PC-3 (cell line): ENCODE measurements at regions not wholly inside any gene's neighbourhood (a gene's known extent, or its start where the extent isn't known, plus 50 kb on each side); places are given as distances from the start of the nearest gene placed in this dataset.
"Not testable (repeated sequence)": the region's sequence is repeated elsewhere in the genome, so short reads cannot be mapped to it uniquely, and the experiment has no call there.

ENCODE experiments used
- ATAC-seq: fragments of 200-7000 bp; cut with Tn5 transposase; 2 replicates; pipeline ENCODE4 v1.9.1; 2020; ENCODE audit warnings: mild to moderate bottlenecking, moderate library complexity
- BruUV-seq: library from RNA; stranded (reverse); fragments of 400-500 nt; replicated peaks from 2 replicates; lab custom pipeline; 2021; lab: Mats Ljungman, UMichigan
- CTCF ChIA-PET: fragments of 300-600 bp; sonication (Branson Sonifier 250); formaldehyde crosslinking; loops from one replicate; lab custom pipeline; 2022; ENCODE audit warnings: antibody characterized with exemption; lab: Charles Lee
- POLR2A ChIA-PET: fragments of 300-600 bp; sonication (Branson Sonifier 250); formaldehyde crosslinking; loops from one replicate; lab custom pipeline; 2022; ENCODE audit warnings: antibody characterized with exemption; ENCODE audit not compliant: unreplicated experiment; lab: Charles Lee
- DNase-seq: peaks from one replicate; pipeline ENCODE4 v3.0.0-alpha.2; 2015
- H2AFZ ChIP-seq: fragments of 300-600 bp; sonication (generic); 2 replicates; pipeline ENCODE4 v1.6.0; 2016; ENCODE audit warnings: antibody characterized with exemption, low read length
- H3F3A ChIP-seq: fragments of 300-600 bp; sonication (generic); one replicate; pipeline ENCODE4 v1.6.0; 2017; ENCODE audit warnings: antibody characterized with exemption, low read length, control low read depth, mild to moderate bottlenecking; ENCODE audit not compliant: unreplicated experiment
- H3K27ac ChIP-seq: fragments of 300-600 bp; sonication (generic); 2 replicates; pipeline ENCODE4 v1.5.1; 2016; ENCODE audit warnings: mild to moderate bottlenecking, low read length
- H3K27me3 ChIP-seq: fragments of 300-600 bp; sonication (generic); 2 replicates; pipeline ENCODE4 v1.6.1; 2016; ENCODE audit warnings: low read length, mixed read lengths
- H3K36me3 ChIP-seq: fragments of 300-600 bp; sonication (generic); 2 replicates; pipeline ENCODE4 v1.6.1; 2016; ENCODE audit warnings: low read depth, mixed run types, low read length, mixed read lengths
- H3K4me1 ChIP-seq: fragments of 300-600 bp; sonication (generic); 2 replicates; pipeline ENCODE4 v1.5.1; 2016; ENCODE audit warnings: low read length; ENCODE audit not compliant: insufficient read depth
- H3K4me2 ChIP-seq: fragments of 300-600 bp; sonication (generic); 2 replicates; pipeline ENCODE4 v1.6.0; 2016; ENCODE audit warnings: low read length
- H3K4me3 ChIP-seq: fragments of 300-600 bp; sonication (generic); 2 replicates; pipeline ENCODE4 v1.5.1; 2016; ENCODE audit warnings: mild to moderate bottlenecking, low read length, mixed read lengths
- H3K79me2 ChIP-seq: fragments of 300-600 bp; sonication (generic); 2 replicates; pipeline ENCODE4 v1.6.1; 2017; ENCODE audit warnings: low read length, mixed read lengths
- H3K9ac ChIP-seq: fragments of 300-600 bp; sonication (generic); 2 replicates; pipeline ENCODE4 v1.6.0; 2016; ENCODE audit warnings: mild to moderate bottlenecking, low read length
- H3K9me2 ChIP-seq: fragments of 300-600 bp; sonication (generic); replicated peaks from 2 replicates; pipeline ENCODE4 v1.6.1; 2016; ENCODE audit warnings: mixed run types, low read length, mixed read lengths
- H3K9me3 ChIP-seq: fragments of 300-600 bp; sonication (generic); 2 replicates; pipeline ENCODE4 v1.6.1; 2016; ENCODE audit warnings: low read length, mixed read lengths
- H4K20me1 ChIP-seq: fragments of 300-600 bp; sonication (generic); 2 replicates; pipeline ENCODE4 v1.6.1; 2016; ENCODE audit warnings: low read length, mixed read lengths
- CTCF ChIP-seq: fragments of 300-600 bp; sonication (generic); conservative IDR thresholded peaks from 2 replicates; pipeline ENCODE4 v1.5.1; 2017; ENCODE audit warnings: antibody characterized with exemption, low read depth, mild to moderate bottlenecking, low read length
- EZH2 ChIP-seq: fragments of 300-600 bp; sonication (generic); IDR thresholded peaks from one replicate; pipeline ENCODE4 v1.6.1; 2017; ENCODE audit warnings: antibody characterized with exemption, mild to moderate bottlenecking, low read length; ENCODE audit not compliant: unreplicated experiment
- EZH2phosphoT487 ChIP-seq: fragments of 300-600 bp; sonication (generic); IDR thresholded peaks from 2 replicates; pipeline ENCODE4 v1.6.1; 2018; ENCODE audit warnings: mild to moderate bottlenecking, antibody characterized with exemption, low read length, borderline replicate concordance
- intact Hi-C: fragments of 100-400 bp; cut with micrococcal nuclease; formaldehyde crosslinking; loops from 2 replicates; pipeline ENCODE4 v1.9.0; 2023

- Histone ChIP-seq H4K20me1 (no peaks in the 10 kb centered on the region), H2AFZ (no peak overlapping the region), H3K79me2 (no peaks in the 10 kb centered on the region), H3K36me3 (no peaks in the 10 kb centered on the region), H3K27ac (no peak overlapping the region), H3K9me2 (no peaks in the 10 kb centered on the region), H3K4me1 (no peaks in the 10 kb centered on the region), H3K27me3 (no peaks in the 10 kb centered on the region), H3F3A (no peaks in the 10 kb centered on the region), H3K9ac (no peak overlapping the region), H3K9me3 (no peaks in the 10 kb centered on the region), H3K4me2 (no peak overlapping the region), H3K4me3 (no peak overlapping the region)
- ATAC-seq, result no peak
- intact Hi-C loops, result no loop called here
- POLR2A ChIA-PET, result no interaction called here
- no TSS peak for BruUV-seq
- no peak for DNase-seq
- CTCF ChIA-PET, result interaction anchor here (0.5 kb wide), 1 partner anchor 33 kb away, joined by 3 read pairs; no protein-coding TSS in a partner anchor
- TF ChIP-seq EZH2phosphoT487, result no peak
- no peak for TF ChIP-seq EZH2
- no peak for TF ChIP-seq CTCF
Measured at GRCh38 chr6:159631886-159632285, 61.2 kb downstream of the SOD2 start.

GRCh38 chr6:159627939-159628338 lies 65.1 kb downstream of the SOD2 start:
- H3F3A ChIP-seq, result no peaks in the 10 kb centered on the region
- no peaks in the 10 kb centered on the region for H4K20me1 ChIP-seq
- H3K4me3 ChIP-seq, result no peak overlapping the region
- no peak for ATAC-seq
- H3K9me3 ChIP-seq, result no peaks in the 10 kb centered on the region
- H3K4me1 ChIP-seq, result no peaks in the 10 kb centered on the region
- DNase-seq, result no peak
- no TSS peak for BruUV-seq
- no peak overlapping the region for H3K9ac ChIP-seq
- intact Hi-C loops, result no loop called here
- ChIA-PET CTCF (no interaction called here), POLR2A (no interaction called here)
- H3K79me2 ChIP-seq, result no peaks in the 10 kb centered on the region
- no peaks in the 10 kb centered on the region for H3K27me3 ChIP-seq
- TF ChIP-seq EZH2 (no peak), CTCF (no peak), EZH2phosphoT487 (no peak)
- H3K4me2 ChIP-seq, result no peak overlapping the region
- H2AFZ ChIP-seq, result no peak overlapping the region
- H3K9me2 ChIP-seq, result no peaks in the 10 kb centered on the region
- no peak overlapping the region for H3K27ac ChIP-seq
- no peaks in the 10 kb centered on the region for H3K36me3 ChIP-seq

GRCh38 chr6:159626506-159626905 lies 66.5 kb downstream of the SOD2 start:
- H3K4me1 ChIP-seq, H3K79me2 ChIP-seq, H3K27me3 ChIP-seq, H4K20me1 ChIP-seq, H2AFZ ChIP-seq, H3F3A ChIP-seq, H3K36me3 ChIP-seq, ATAC-seq, BruUV-seq, DNase-seq, H3K4me2 ChIP-seq, H3K27ac ChIP-seq, H3K9me3 ChIP-seq, H3K9me2 ChIP-seq, intact Hi-C loops, H3K4me3 ChIP-seq, CTCF ChIA-PET, POLR2A ChIA-PET, H3K9ac ChIP-seq: not testable (repeated sequence)
